ENCODE measurements at regions not wholly inside any gene's neighbourhood (a gene's known extent, or its start where the extent isn't known, plus 50 kb on each side); places are given as distances from the start of the nearest gene placed in this dataset.

GRCh38 chr10:2019803-2020202, 282.5 kb upstream of the ADARB2 start:
- no peaks in the 10 kb centered on the region for H3K36me3 Mint-ChIP-seq (ENCODE audit: low read depth)
- H3K27ac Mint-ChIP-seq, result no peak overlapping the region
- ATAC-seq (ENCODE audit: poor library complexity), result no peak
- H3K4me3 ChIP-seq (ENCODE audit: low read length), result no peak overlapping the region
- POLR2A ChIA-PET, result no interaction called here
- intact Hi-C loops (cut with DNase I, micrococcal nuclease), result loop anchor here in 1 of 2 experiments (2.0 kb wide), 1 partner anchor 13 kb away; no protein-coding TSS in a partner anchor
- peaks cover 0 to 10% of the 10 kb centered on the region in 2 experiments for H3K9me3 ChIP-seq (ENCODE audit: control insufficient read depth in 1 of 2, insufficient read depth in 1 of 2, low read length in 2 of 2)
- no peak for DNase-seq
- CTCF ChIA-PET, result no interaction called here
- H3K4me3 Mint-ChIP-seq, result no peak overlapping the region
- H3K9me3 Mint-ChIP-seq, result no peaks in the 10 kb centered on the region
- H3K36me3 ChIP-seq (ENCODE audit: insufficient read depth, low read length), result no peaks in the 10 kb centered on the region
- TF ChIP-seq, protein P1, sequence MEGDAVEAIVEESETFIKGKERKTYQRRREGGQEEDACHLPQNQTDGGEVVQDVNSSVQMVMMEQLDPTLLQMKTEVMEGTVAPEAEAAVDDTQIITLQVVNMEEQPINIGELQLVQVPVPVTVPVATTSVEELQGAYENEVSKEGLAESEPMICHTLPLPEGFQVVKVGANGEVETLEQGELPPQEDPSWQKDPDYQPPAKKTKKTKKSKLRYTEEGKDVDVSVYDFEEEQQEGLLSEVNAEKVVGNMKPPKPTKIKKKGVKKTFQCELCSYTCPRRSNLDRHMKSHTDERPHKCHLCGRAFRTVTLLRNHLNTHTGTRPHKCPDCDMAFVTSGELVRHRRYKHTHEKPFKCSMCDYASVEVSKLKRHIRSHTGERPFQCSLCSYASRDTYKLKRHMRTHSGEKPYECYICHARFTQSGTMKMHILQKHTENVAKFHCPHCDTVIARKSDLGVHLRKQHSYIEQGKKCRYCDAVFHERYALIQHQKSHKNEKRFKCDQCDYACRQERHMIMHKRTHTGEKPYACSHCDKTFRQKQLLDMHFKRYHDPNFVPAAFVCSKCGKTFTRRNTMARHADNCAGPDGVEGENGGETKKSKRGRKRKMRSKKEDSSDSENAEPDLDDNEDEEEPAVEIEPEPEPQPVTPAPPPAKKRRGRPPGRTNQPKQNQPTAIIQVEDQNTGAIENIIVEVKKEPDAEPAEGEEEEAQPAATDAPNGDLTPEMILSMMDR (IDR thresholded peaks at IDR 0.05), result no peak
- H3K27ac ChIP-seq (ENCODE audit: low read depth in 1 of 2, low read length in 2 of 2), result no peak overlapping the region
- peaks cover 0 to 4% of the 10 kb centered on the region in 2 experiments for H3K27me3 ChIP-seq (ENCODE audit: control insufficient read depth in 1 of 2, insufficient read depth in 2 of 2, low read length in 2 of 2)
- H3K27me3 Mint-ChIP-seq, result no peaks in the 10 kb centered on the region
- no peaks in the 10 kb centered on the region for H3K4me1 ChIP-seq (ENCODE audit: insufficient read depth, low read length)
- H3K4me1 Mint-ChIP-seq (ENCODE audit: low read depth), result no peaks in the 10 kb centered on the region

GRCh38 chr10:2019281-2019680, 282.0 kb upstream of the ADARB2 start:
- Mint-ChIP-seq H3K27me3 (no peaks in the 10 kb centered on the region), H3K36me3 (ENCODE audit: low read depth) (no peaks in the 10 kb centered on the region), H3K27ac (no peak overlapping the region), H3K4me1 (ENCODE audit: low read depth) (no peaks in the 10 kb centered on the region), H3K9me3 (no peaks in the 10 kb centered on the region), H3K4me3 (no peak overlapping the region)
- no peaks in the 10 kb centered on the region for H3K4me1 ChIP-seq (ENCODE audit: insufficient read depth, low read length)
- intact Hi-C loops (cut with DNase I, micrococcal nuclease), result no loop called here
- ATAC-seq (ENCODE audit: poor library complexity) (no peak), DNase-seq (no peak)
- no peak overlapping the region for H3K4me3 ChIP-seq (ENCODE audit: low read length)
- peaks cover 0 to 10% of the 10 kb centered on the region in 2 experiments for H3K9me3 ChIP-seq (ENCODE audit: control insufficient read depth in 1 of 2, insufficient read depth in 1 of 2, low read length in 2 of 2)
- H3K27me3 ChIP-seq (ENCODE audit: control insufficient read depth in 1 of 2, insufficient read depth in 2 of 2, low read length in 2 of 2), result peaks cover 0 to 4% of the 10 kb centered on the region in 2 experiments
- TF ChIP-seq, protein P1 (IDR thresholded peaks at IDR 0.05), result no peak
- H3K36me3 ChIP-seq (ENCODE audit: insufficient read depth, low read length), result no peaks in the 10 kb centered on the region
- no peak overlapping the region for H3K27ac ChIP-seq (ENCODE audit: low read depth in 1 of 2, low read length in 2 of 2)
- ChIA-PET CTCF (no interaction called here), POLR2A (no interaction called here)

DNA sequence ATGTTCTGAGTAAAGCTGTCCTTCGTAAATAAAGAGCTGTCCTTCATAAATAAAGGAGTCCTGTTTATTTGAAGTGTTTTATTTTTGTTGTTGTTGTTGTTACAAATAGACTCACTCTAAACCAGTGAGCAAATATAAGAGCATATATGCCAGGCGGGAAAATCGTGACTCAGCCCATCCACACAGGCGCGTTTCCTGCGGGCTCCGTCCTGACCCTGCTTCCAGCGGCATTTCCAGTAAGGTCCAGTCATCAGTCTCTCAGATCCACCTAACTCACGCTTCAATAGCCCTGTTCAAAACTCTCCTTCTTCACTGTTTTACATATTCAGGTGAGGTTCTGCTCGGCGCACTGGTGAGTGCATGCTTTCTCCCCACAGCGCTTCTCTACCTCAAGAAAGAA, 277.2 kb upstream of the ADARB2 start:
- ChIA-PET CTCF (no interaction called here), POLR2A (no interaction called here)
- peaks cover 0 to 8% of the 10 kb centered on the region in 2 experiments for H3K9me3 ChIP-seq (ENCODE audit: control insufficient read depth in 1 of 2, insufficient read depth in 1 of 2, low read length in 2 of 2)
- Mint-ChIP-seq H3K4me1 (ENCODE audit: low read depth) (no peaks in the 10 kb centered on the region), H3K27ac (no peak overlapping the region), H3K9me3 (no peaks in the 10 kb centered on the region), H3K36me3 (ENCODE audit: low read depth) (no peaks in the 10 kb centered on the region), H3K27me3 (no peaks in the 10 kb centered on the region), H3K4me3 (no peak overlapping the region)
- no peak overlapping the region for H3K4me3 ChIP-seq (ENCODE audit: low read length)
- ATAC-seq (ENCODE audit: poor library complexity) (no peak), DNase-seq (no peak)
- TF ChIP-seq, protein P1 (IDR thresholded peaks at IDR 0.05), result no peak
- peaks cover 4% of the 10 kb centered on the region for H3K4me1 ChIP-seq (ENCODE audit: insufficient read depth, low read length)
- peaks cover 0 to 2% of the 10 kb centered on the region in 2 experiments for H3K27me3 ChIP-seq (ENCODE audit: control insufficient read depth in 1 of 2, insufficient read depth in 2 of 2, low read length in 2 of 2)
- H3K27ac ChIP-seq (ENCODE audit: low read depth in 1 of 2, low read length in 2 of 2), result no peak overlapping the region
- H3K36me3 ChIP-seq (ENCODE audit: insufficient read depth, low read length), result no peaks in the 10 kb centered on the region
- intact Hi-C loops (cut with DNase I, micrococcal nuclease), result no loop called here
